GM23248 (cell line): ENCODE measurements at regions not wholly inside any gene's neighbourhood (a gene's known extent, or its start where the extent isn't known, plus 50 kb on each side); places are given as distances from the start of the nearest gene placed in this dataset.
A peak's percentile ranks its signal among the peaks of the same experiment; 100 is the strongest.
"Not testable (repeated sequence)": the region's sequence is repeated elsewhere in the genome, so short reads cannot be mapped to it uniquely, and the experiment has no call there.

Source experiments
- DNase-seq: peaks from one replicate; pipeline ENCODE4 v3.0.0-alpha.2; 2015
- H2AFZ ChIP-seq: fragments of 200-600 bp; sonication (generic); 2 replicates; pipeline ENCODE4 v1.6.1; 2016; ENCODE audit warnings: antibody characterized with exemption
- H3F3A ChIP-seq: fragments of 200-600 bp; sonication (generic); 2 replicates; pipeline ENCODE4 v1.6.1; 2016; ENCODE audit warnings: mild to moderate bottlenecking, antibody characterized with exemption, mixed run types; ENCODE audit not compliant: insufficient read depth
- H3K27ac ChIP-seq: fragments of 200-600 bp; sonication (generic); 2 replicates; pipeline ENCODE4 v1.5.1; 2016; ENCODE audit warnings: mild to moderate bottlenecking
- H3K27me3 ChIP-seq: fragments of 200-600 bp; sonication (generic); replicated peaks from 2 replicates; pipeline ENCODE4 v1.6.1; 2016; ENCODE audit warnings: mild to moderate bottlenecking; ENCODE audit not compliant: insufficient read depth
- H3K36me3 ChIP-seq: fragments of 200-600 bp; sonication (generic); 2 replicates; pipeline ENCODE4 v1.6.1; 2016; ENCODE audit warnings: low read depth, mild to moderate bottlenecking
- H3K4me1 ChIP-seq: fragments of 200-600 bp; sonication (generic); 2 replicates; pipeline ENCODE4 v1.6.1; 2016; ENCODE audit warnings: mild to moderate bottlenecking; ENCODE audit not compliant: insufficient read depth
- H3K4me2 ChIP-seq: fragments of 200-600 bp; sonication (generic); one replicate; pipeline ENCODE4 v1.6.1; 2016; ENCODE audit warnings: mild to moderate bottlenecking; ENCODE audit not compliant: unreplicated experiment
- H3K4me3 ChIP-seq: fragments of 200-600 bp; sonication (generic); 2 replicates; pipeline ENCODE4 v1.5.1; 2016; ENCODE audit warnings: mild to moderate bottlenecking
- H3K79me2 ChIP-seq: fragments of 200-600 bp; sonication (generic); 2 replicates; pipeline ENCODE4 v1.6.1; 2016; ENCODE audit warnings: mild to moderate bottlenecking; ENCODE audit not compliant: insufficient read depth
- H3K9ac ChIP-seq: fragments of 200-600 bp; sonication (generic); 2 replicates; pipeline ENCODE4 v1.6.1; 2016; ENCODE audit warnings: mild to moderate bottlenecking
- H3K9me2 ChIP-seq: fragments of 200-600 bp; sonication (generic); 2 replicates; pipeline ENCODE4 v1.6.1; 2016; ENCODE audit warnings: mixed run types, mild to moderate bottlenecking, moderate library complexity; ENCODE audit not compliant: insufficient read depth
- H3K9me3 ChIP-seq: fragments of 200-600 bp; sonication (generic); one replicate; pipeline ENCODE4 v1.6.1; 2017; ENCODE audit warnings: low read depth
- H4K20me1 ChIP-seq: fragments of 200-600 bp; sonication (generic); 2 replicates; pipeline ENCODE4 v1.6.0; 2016; ENCODE audit not compliant: insufficient read depth
- EZH2 ChIP-seq: fragments of 200-600 bp; sonication (generic); IDR thresholded peaks from 2 replicates; pipeline ENCODE4 v1.6.1; 2018; ENCODE audit warnings: antibody characterized with exemption, mild to moderate bottlenecking; ENCODE audit not compliant: insufficient read depth, poor library complexity, severe bottlenecking
- EZH2phosphoT487 ChIP-seq: fragments of 200-600 bp; sonication (generic); IDR thresholded peaks from 2 replicates; pipeline ENCODE4 v1.6.1; 2018; ENCODE audit warnings: antibody characterized with exemption, moderate library complexity, mild to moderate bottlenecking, low read depth; ENCODE audit not compliant: insufficient read depth
- WGBS, 2 experiments: methylation state at CpG; one replicate each; pipeline ENCODE4 v1.1.6; 2015 to 2017; ENCODE audit warnings: low lambda C conversion rate in 2 of 2, low coverage in 1 of 2; ENCODE audit errors: missing lambda C conversion rate in 2 of 2; 5-methylcytosine and 5-hydroxymethylcytosine counted together
- in situ Hi-C: fragments of 300-500 bp; cut with MboI; formaldehyde crosslinking; loops from 2 replicates; pipeline ENCODE4 v1.15.0; 2020

- WGBS, 2 experiments, result 21 to 35% methylated on average over 6 to 11 of the region's 11 CpGs
- Histone ChIP-seq H3K4me1 (no peaks in the 10 kb centered on the region), H3K9me2 (no peaks in the 10 kb centered on the region), H3K9ac (no peak overlapping the region), H3K27me3 (peaks cover 48% of the 10 kb centered on the region), H3K9me3 (no peaks in the 10 kb centered on the region), H4K20me1 (no peaks in the 10 kb centered on the region), H2AFZ (no peak overlapping the region), H3K36me3 (no peaks in the 10 kb centered on the region), H3K27ac (no peak overlapping the region), H3F3A (no peaks in the 10 kb centered on the region), H3K79me2 (no peaks in the 10 kb centered on the region), H3K4me2 (no peak overlapping the region), H3K4me3 (no peak overlapping the region)
- no peak for DNase-seq
- TF ChIP-seq EZH2 (no peak), EZH2phosphoT487 (no peak)
- in situ Hi-C loops, result no loop called here
Measured at GRCh38 chr6:166240889-166241288, 67.3 kb downstream of the PRR18 start.

DNA sequence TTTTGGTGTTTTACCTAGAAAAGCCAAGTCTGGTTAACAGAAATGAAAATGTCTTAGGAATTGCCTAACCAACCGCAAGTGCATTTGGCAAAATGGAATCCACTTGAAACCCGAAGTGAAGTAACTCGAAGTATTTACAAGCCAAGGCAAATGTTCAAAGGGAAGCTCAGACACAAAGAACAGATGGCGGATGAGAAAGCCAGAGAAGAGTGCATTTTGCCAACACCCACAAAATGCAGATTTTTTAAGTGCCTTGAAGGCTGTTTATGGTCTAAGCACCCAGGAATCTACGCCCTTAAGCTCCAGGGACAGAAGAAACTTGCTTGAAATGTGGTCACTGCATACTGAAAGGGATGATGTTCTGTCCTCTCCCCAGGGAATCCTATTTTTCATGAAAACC lies 70.0 kb upstream of the TBXT start:
- no peak overlapping the region for H2AFZ ChIP-seq
- H3K79me2 ChIP-seq, result no peaks in the 10 kb centered on the region
- DNase-seq, result peak; percentile 43
- H3K36me3 ChIP-seq, result no peaks in the 10 kb centered on the region
- TF ChIP-seq EZH2 (no peak), EZH2phosphoT487 (no peak)
- 6 to 7% methylated on average over 5 of the region's 5 CpGs for WGBS, 2 experiments
- no peaks in the 10 kb centered on the region for H3F3A ChIP-seq
- no peak overlapping the region for H3K4me3 ChIP-seq
- H3K9me3 ChIP-seq, result no peaks in the 10 kb centered on the region
- in situ Hi-C loops, result no loop called here
- H3K27ac ChIP-seq, result no peak overlapping the region
- no peak overlapping the region for H3K9ac ChIP-seq
- H3K9me2 ChIP-seq, result no peaks in the 10 kb centered on the region
- H4K20me1 ChIP-seq, result no peaks in the 10 kb centered on the region
- H3K4me1 ChIP-seq, result no peaks in the 10 kb centered on the region
- peaks cover 35% of the 10 kb centered on the region for H3K27me3 ChIP-seq
- H3K4me2 ChIP-seq, result no peak overlapping the region

DNA sequence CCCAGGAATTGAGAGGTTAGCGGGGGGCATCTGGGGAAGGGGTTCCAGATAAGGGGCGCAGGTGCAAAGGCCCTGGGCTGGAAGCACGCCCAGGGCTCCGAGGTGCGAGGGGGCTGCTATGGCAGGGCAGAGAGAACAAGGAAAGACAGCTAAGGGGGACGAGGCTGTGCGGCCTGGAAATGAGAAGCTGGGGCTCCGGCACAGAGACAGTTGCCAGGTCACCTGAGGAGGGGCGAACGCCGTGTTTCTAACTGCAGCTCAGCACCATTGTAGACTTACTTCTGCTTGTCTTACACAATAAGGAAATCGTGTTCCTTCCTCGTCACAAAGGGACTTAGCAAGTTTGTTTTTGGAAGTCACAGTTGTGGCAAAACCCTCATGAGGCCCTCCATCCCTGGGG lies 68.9 kb upstream of the TBXT start:
- H3K79me2 ChIP-seq, result no peaks in the 10 kb centered on the region
- H3K9ac ChIP-seq, result no peak overlapping the region
- no peaks in the 10 kb centered on the region for H3K9me3 ChIP-seq
- no peak overlapping the region for H3K27ac ChIP-seq
- in situ Hi-C loops, result no loop called here
- TF ChIP-seq EZH2phosphoT487, result no peak
- no peak for TF ChIP-seq EZH2
- WGBS, 2 experiments, result 52 to 54% methylated on average over 13 of the region's 13 CpGs
- H3K9me2 ChIP-seq, result no peaks in the 10 kb centered on the region
- no peak overlapping the region for H2AFZ ChIP-seq
- H4K20me1 ChIP-seq, result no peaks in the 10 kb centered on the region
- no peak for DNase-seq
- no peak overlapping the region for H3K4me2 ChIP-seq
- no peaks in the 10 kb centered on the region for H3K4me1 ChIP-seq
- H3K4me3 ChIP-seq, result no peak overlapping the region
- H3K36me3 ChIP-seq, result no peaks in the 10 kb centered on the region
- H3F3A ChIP-seq, result no peaks in the 10 kb centered on the region
- peaks cover 38% of the 10 kb centered on the region for H3K27me3 ChIP-seq

GRCh38 chr6:166235666-166236292 lies 68.1 kb upstream of the TBXT start:
- Histone ChIP-seq H3K36me3 (no peaks in the 10 kb centered on the region), H3K4me1 (no peaks in the 10 kb centered on the region), H2AFZ (no peak overlapping the region), H4K20me1 (no peaks in the 10 kb centered on the region), H3K9ac (no peak overlapping the region), H3K4me3 (no peak overlapping the region), H3K27ac (no peak overlapping the region), H3F3A (no peaks in the 10 kb centered on the region), H3K9me3 (no peaks in the 10 kb centered on the region), H3K27me3 (peaks cover 39% of the 10 kb centered on the region), H3K79me2 (no peaks in the 10 kb centered on the region), H3K9me2 (no peaks in the 10 kb centered on the region), H3K4me2 (no peak overlapping the region)
- 50% methylated on average over 17 of the region's 17 CpGs for WGBS, 2 experiments
- in situ Hi-C loops, result no loop called here
- no peak for TF ChIP-seq EZH2
- no peak for TF ChIP-seq EZH2phosphoT487
- no peak for DNase-seq

DNA sequence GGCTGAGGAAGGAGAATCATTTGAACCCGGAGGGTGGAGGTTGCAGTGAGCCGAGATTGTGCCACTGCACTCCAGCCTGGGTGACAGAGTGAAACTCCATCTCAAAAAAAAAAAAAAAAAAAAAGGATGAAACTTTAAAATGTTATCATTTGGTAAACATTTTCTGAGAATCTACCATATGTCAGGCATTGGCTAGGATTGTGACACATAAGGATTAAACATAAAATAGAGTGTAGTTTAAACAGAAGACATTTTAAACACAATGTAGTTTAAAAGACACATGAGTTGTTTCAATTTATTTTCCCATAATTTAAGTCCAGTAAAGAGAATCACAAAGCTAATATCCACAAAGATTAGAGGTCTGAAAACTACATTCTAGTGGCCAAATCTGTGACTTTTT lies 63.5 kb upstream of the TBXT start:
- H3K27ac ChIP-seq, H3K9me2 ChIP-seq, H3K79me2 ChIP-seq, in situ Hi-C loops, H3K9me3 ChIP-seq, H3K4me1 ChIP-seq, H3F3A ChIP-seq, DNase-seq, H3K4me3 ChIP-seq, H4K20me1 ChIP-seq, H3K4me2 ChIP-seq, H2AFZ ChIP-seq, H3K36me3 ChIP-seq, H3K9ac ChIP-seq: not testable (repeated sequence)
- 49 to 84% methylated on average over 2 of the region's 2 CpGs for WGBS, 2 experiments
- peaks cover 22% of the 10 kb centered on the region; the same call in 1 of the 2 replicates for H3K27me3 ChIP-seq
